SK-N-SH (cell line): ENCODE measurements at regions not wholly inside any gene's neighbourhood (a gene's known extent, or its start where the extent isn't known, plus 50 kb on each side); places are given as distances from the start of the nearest gene placed in this dataset.

Experiments used
- CTCF ChIP-seq: fragments of 200-600 bp; sonication (generic); IDR thresholded peaks from 2 replicates; pipeline ENCODE4 v1.6.1; 2017; ENCODE audit warnings: antibody characterized with exemption, mild to moderate bottlenecking, moderate library complexity
- ELF1 ChIP-seq: IDR thresholded peaks from 2 replicates; pipeline ENCODE4 v1.4.0; 2012
- EP300 ChIP-seq, 2 experiments: IDR thresholded peaks; 2 replicates each; pipeline versions ENCODE4 v1.4.0 to v1.6.1; 2012; ENCODE audit warnings: borderline replicate concordance in 1 of 2, low read depth in 1 of 2, low read length in 1 of 2
- GABPA ChIP-seq: IDR thresholded peaks from 2 replicates; pipeline ENCODE4 v1.4.0; 2012; ENCODE audit warnings: low read depth, mild to moderate bottlenecking
- GATA2 ChIP-seq: sonication (generic); formaldehyde crosslinking; IDR thresholded peaks from 2 replicates; pipeline ENCODE4 v1.5.0; 2020; ENCODE audit warnings: mild to moderate bottlenecking, missing genetic modification reagents
- YY1 ChIP-seq: IDR thresholded peaks from 2 replicates; pipeline ENCODE4 v1.4.0; 2012; ENCODE audit warnings: low read depth, mild to moderate bottlenecking

GRCh38 chr6:12602951-12603672 lies 113.5 kb upstream of the PHACTR1 start:
- TF ChIP-seq GATA2 (CRISPR knock-in tag), result no peak
- TF ChIP-seq YY1, result no peak
- peak; percentile 74 for TF ChIP-seq CTCF
- TF ChIP-seq ELF1, result no peak
- no peak for TF ChIP-seq GABPA
- no peak for TF ChIP-seq EP300 (IDR thresholded peaks at IDR 0.05; ENCODE audit: borderline replicate concordance in 1 of 2, low read depth in 1 of 2, low read length in 1 of 2)
